ENCODE measurements at regions not wholly inside any gene's neighbourhood (a gene's known extent, or its start where the extent isn't known, plus 50 kb on each side); places are given as distances from the start of the nearest gene placed in this dataset.

GRCh38 chr12:113561068-113561780, 89.6 kb upstream of the LHX5 start:
- ATAC-seq (no peak), DNase-seq (no peak)
- Histone ChIP-seq H3K4me3 (ENCODE audit: low read length) (no peak overlapping the region), H3K9me3 (ENCODE audit: control insufficient read depth, low read length) (no peaks in the 10 kb centered on the region), H3K27me3 (ENCODE audit: control insufficient read depth, insufficient read depth) (no peaks in the 10 kb centered on the region), H3K4me1 (ENCODE audit: control insufficient read depth, insufficient read depth, low read length) (no peaks in the 10 kb centered on the region), H3K27ac (ENCODE audit: low read length) (no peak overlapping the region)
- WGBS, result 61% methylated on average over 18 of the region's 18 CpGs
- intact Hi-C loops (cut with DNase I), result no loop called here

DNA sequence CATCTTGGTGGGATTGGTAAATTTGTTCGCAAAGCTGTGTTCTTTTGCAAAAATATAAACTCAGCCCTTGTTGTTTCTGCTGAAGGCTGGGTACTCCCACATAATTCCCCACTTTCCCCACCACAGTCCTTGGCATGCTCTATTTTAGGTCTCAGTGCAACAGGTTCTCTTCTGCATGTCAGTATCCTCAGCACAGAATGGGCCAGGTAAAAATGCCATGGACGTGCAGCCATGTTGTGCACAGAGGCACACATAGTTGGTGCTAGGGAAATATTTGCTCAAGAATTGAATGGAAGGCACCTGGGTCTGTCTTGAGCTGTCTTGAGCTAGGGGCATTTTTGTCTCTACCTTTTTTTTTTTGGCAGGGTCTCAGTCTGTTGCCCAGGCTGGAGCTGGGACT, 87.8 kb upstream of the LHX5 start:
- H3K27me3 ChIP-seq (ENCODE audit: control insufficient read depth, insufficient read depth), result no peaks in the 10 kb centered on the region
- WGBS, result 79% methylated on average over 2 of the region's 2 CpGs
- intact Hi-C loops (cut with DNase I), result no loop called here

GRCh38 chr12:113555226-113555625, 83.6 kb upstream of the LHX5 start:
- H3K4me1 ChIP-seq (ENCODE audit: control insufficient read depth, insufficient read depth, low read length), result no peaks in the 10 kb centered on the region
- no peak for DNase-seq
- H3K27ac ChIP-seq (ENCODE audit: low read length), result no peak overlapping the region
- no peak overlapping the region for H3K4me3 ChIP-seq (ENCODE audit: low read length)
- 69% methylated on average over 7 of the region's 7 CpGs for WGBS
- intact Hi-C loops (cut with DNase I), result no loop called here
- H3K9me3 ChIP-seq (ENCODE audit: control insufficient read depth, low read length), result no peaks in the 10 kb centered on the region
- no peak for ATAC-seq
- H3K27me3 ChIP-seq (ENCODE audit: control insufficient read depth, insufficient read depth), result no peaks in the 10 kb centered on the region

More for the DNA sequence above, 87.8 kb upstream of the LHX5 start:
- no peak for DNase-seq
- Histone ChIP-seq H3K4me1 (ENCODE audit: control insufficient read depth, insufficient read depth, low read length) (no peaks in the 10 kb centered on the region), H3K9me3 (ENCODE audit: control insufficient read depth, low read length) (no peaks in the 10 kb centered on the region), H3K27ac (ENCODE audit: low read length) (no peak overlapping the region), H3K4me3 (ENCODE audit: low read length) (no peak overlapping the region)
- no peak for ATAC-seq

- WGBS, result 76% methylated on average over 8 of the region's 8 CpGs
- DNase-seq, result no peak
- peaks cover 2% of the 10 kb centered on the region for H3K9me3 ChIP-seq (ENCODE audit: control insufficient read depth, low read length)
- ATAC-seq, result no peak
- H3K4me1 ChIP-seq (ENCODE audit: control insufficient read depth, insufficient read depth, low read length), result no peaks in the 10 kb centered on the region
- H3K27me3 ChIP-seq (ENCODE audit: control insufficient read depth, insufficient read depth), result no peaks in the 10 kb centered on the region
- H3K27ac ChIP-seq (ENCODE audit: low read length), result no peak overlapping the region
- intact Hi-C loops (cut with DNase I), result no loop called here
- H3K4me3 ChIP-seq (ENCODE audit: low read length), result no peak overlapping the region
Observed at GRCh38 chr12:113552760-113553159, 81.1 kb upstream of the LHX5 start.

DNA sequence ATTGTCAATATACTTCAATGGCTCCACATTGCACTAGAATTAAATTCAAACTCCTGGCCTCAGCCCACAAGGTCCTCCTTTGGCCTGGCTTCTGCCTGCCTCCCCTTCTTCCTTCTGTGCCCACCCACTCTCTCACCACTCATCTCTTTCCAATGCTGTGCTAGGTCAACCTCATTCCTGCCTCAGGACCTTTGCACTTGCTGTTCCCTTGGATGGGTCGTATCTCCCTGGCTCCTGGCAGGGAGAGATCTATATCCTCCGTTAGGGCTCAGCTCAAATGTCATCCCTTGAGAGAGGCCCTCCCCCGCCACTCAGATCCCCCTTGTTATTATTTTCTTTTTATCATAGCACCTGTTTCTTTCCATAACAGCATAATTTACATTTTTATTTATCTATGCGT, 79.9 kb upstream of the LHX5 start:
- ATAC-seq, result no peak
- Histone ChIP-seq H3K9me3 (ENCODE audit: control insufficient read depth, low read length) (peaks cover 2% of the 10 kb centered on the region), H3K27me3 (ENCODE audit: control insufficient read depth, insufficient read depth) (no peaks in the 10 kb centered on the region), H3K27ac (ENCODE audit: low read length) (no peak overlapping the region), H3K4me1 (ENCODE audit: control insufficient read depth, insufficient read depth, low read length) (no peaks in the 10 kb centered on the region), H3K4me3 (ENCODE audit: low read length) (no peak overlapping the region)
- WGBS, result 78% methylated on average over 4 of the region's 4 CpGs
- intact Hi-C loops (cut with DNase I), result no loop called here
- no peak for DNase-seq

- H3K4me3 ChIP-seq (ENCODE audit: low read length), result no peak overlapping the region
- H3K4me1 ChIP-seq (ENCODE audit: control insufficient read depth, insufficient read depth, low read length), result no peaks in the 10 kb centered on the region
- no peak overlapping the region for H3K27ac ChIP-seq (ENCODE audit: low read length)
- no peak for DNase-seq
- H3K27me3 ChIP-seq (ENCODE audit: control insufficient read depth, insufficient read depth), result no peaks in the 10 kb centered on the region
- intact Hi-C loops (cut with DNase I), result no loop called here
- peaks cover 4% of the 10 kb centered on the region for H3K9me3 ChIP-seq (ENCODE audit: control insufficient read depth, low read length)
- 81% methylated on average over 2 of the region's 2 CpGs for WGBS
- ATAC-seq, result no peak
Observed at GRCh38 chr12:113548467-113548866, 76.8 kb upstream of the LHX5 start.

DNA sequence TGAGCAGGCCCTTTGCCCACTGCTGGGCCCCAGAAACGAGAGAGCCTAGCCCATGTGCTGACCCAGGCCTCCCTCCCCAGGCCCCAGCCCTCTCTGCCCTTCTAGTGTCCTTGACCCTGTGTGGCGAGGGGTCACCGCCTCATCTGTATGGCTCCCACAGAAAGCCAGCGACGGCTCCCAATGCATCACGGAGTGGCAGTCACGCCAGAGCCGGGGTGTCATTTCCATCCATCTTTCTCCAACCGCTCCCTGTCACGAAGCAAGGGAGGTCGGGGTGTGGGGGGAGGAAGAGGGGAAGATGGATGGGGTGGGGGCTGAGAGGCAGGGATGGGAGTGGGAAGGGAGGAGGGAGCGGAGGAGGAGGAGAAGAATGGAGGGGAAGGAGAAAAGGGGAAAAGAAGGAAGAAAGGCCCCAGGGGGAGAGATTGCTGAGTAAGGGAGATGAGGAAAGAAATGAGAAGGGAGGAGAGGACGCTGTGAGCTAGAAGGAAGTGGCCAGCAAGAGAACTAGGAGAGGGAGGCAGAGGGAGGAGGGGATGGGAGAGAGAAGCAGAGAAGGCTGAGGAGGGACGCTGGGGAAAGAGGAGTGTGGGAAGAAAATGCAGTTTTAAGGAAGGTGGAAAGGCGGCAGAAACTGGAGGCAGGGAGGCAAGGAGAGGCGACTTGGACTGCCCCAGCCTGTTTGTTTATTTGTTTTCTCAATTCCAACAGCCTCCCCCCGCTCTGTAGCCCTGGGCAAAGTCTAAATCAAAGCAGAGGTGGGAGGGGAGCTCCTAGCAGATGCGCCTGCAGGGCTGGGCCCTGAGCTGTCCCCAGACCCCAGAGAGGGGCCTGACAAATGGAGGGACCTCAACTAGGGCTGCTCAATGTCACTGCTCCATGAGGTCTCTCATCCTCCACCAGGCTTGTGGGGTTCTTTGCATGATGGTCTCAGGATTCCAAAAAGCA, 75.5 kb upstream of the LHX5 start:
- ATAC-seq (no peak), DNase-seq (no peak)
- Histone ChIP-seq H3K4me1 (ENCODE audit: control insufficient read depth, insufficient read depth, low read length) (no peaks in the 10 kb centered on the region), H3K4me3 (ENCODE audit: low read length) (no peak overlapping the region), H3K9me3 (ENCODE audit: control insufficient read depth, low read length) (peaks cover 4% of the 10 kb centered on the region), H3K27ac (ENCODE audit: low read length) (no peak overlapping the region), H3K27me3 (ENCODE audit: control insufficient read depth, insufficient read depth) (no peaks in the 10 kb centered on the region)
- 19% methylated on average over 18 of the region's 18 CpGs for WGBS
- intact Hi-C loops (cut with DNase I), result no loop called here

- no peak overlapping the region for H3K27ac ChIP-seq (ENCODE audit: low read length)
- H3K9me3 ChIP-seq (ENCODE audit: control insufficient read depth, low read length), result no peaks in the 10 kb centered on the region
- DNase-seq (no peak), ATAC-seq (no peak)
- H3K27me3 ChIP-seq (ENCODE audit: control insufficient read depth, insufficient read depth), result peaks cover 2% of the 10 kb centered on the region
- intact Hi-C loops (cut with DNase I), result no loop called here
- H3K4me3 ChIP-seq (ENCODE audit: low read length), result no peak overlapping the region
- no peaks in the 10 kb centered on the region for H3K4me1 ChIP-seq (ENCODE audit: control insufficient read depth, insufficient read depth, low read length)
- WGBS, result 36% methylated on average over 6 of the region's 6 CpGs
Observed at GRCh38 chr12:113537751-113538087, 66.0 kb upstream of the LHX5 start.

- no peak overlapping the region for H3K27ac ChIP-seq (ENCODE audit: low read length)
- no peaks in the 10 kb centered on the region for H3K4me1 ChIP-seq (ENCODE audit: control insufficient read depth, insufficient read depth, low read length)
- DNase-seq (no peak), ATAC-seq (no peak)
- peaks cover 2% of the 10 kb centered on the region for H3K27me3 ChIP-seq (ENCODE audit: control insufficient read depth, insufficient read depth)
- no peak overlapping the region for H3K4me3 ChIP-seq (ENCODE audit: low read length)
- H3K9me3 ChIP-seq (ENCODE audit: control insufficient read depth, low read length), result no peaks in the 10 kb centered on the region
- WGBS, result 37% methylated on average over 11 of the region's 11 CpGs
- intact Hi-C loops (cut with DNase I), result no loop called here
Observed at GRCh38 chr12:113537046-113537750, 65.5 kb upstream of the LHX5 start.

GRCh38 chr12:113535100-113535499, 63.4 kb upstream of the LHX5 start:
- H3K4me1 ChIP-seq (ENCODE audit: control insufficient read depth, insufficient read depth, low read length), result no peaks in the 10 kb centered on the region
- no peaks in the 10 kb centered on the region for H3K9me3 ChIP-seq (ENCODE audit: control insufficient read depth, low read length)
- DNase-seq, result no peak
- peaks cover 2% of the 10 kb centered on the region for H3K27me3 ChIP-seq (ENCODE audit: control insufficient read depth, insufficient read depth)
- no peak for ATAC-seq
- no peak overlapping the region for H3K4me3 ChIP-seq (ENCODE audit: low read length)
- intact Hi-C loops (cut with DNase I), result no loop called here
- H3K27ac ChIP-seq (ENCODE audit: low read length), result no peak overlapping the region
- WGBS, result 81% methylated on average over 5 of the region's 5 CpGs

GRCh38 chr12:113534555-113534954, 62.9 kb upstream of the LHX5 start:
- no peaks in the 10 kb centered on the region for H3K4me1 ChIP-seq (ENCODE audit: control insufficient read depth, insufficient read depth, low read length)
- H3K27me3 ChIP-seq (ENCODE audit: control insufficient read depth, insufficient read depth), result peaks cover 2% of the 10 kb centered on the region
- no peak for ATAC-seq
- intact Hi-C loops (cut with DNase I), result no loop called here
- no peak overlapping the region for H3K4me3 ChIP-seq (ENCODE audit: low read length)
- WGBS, result 76% methylated on average over 6 of the region's 6 CpGs
- no peaks in the 10 kb centered on the region for H3K9me3 ChIP-seq (ENCODE audit: control insufficient read depth, low read length)
- no peak overlapping the region for H3K27ac ChIP-seq (ENCODE audit: low read length)
- DNase-seq, result no peak
